KOPT-K1 (cell line): ENCODE measurements at regions not wholly inside any gene's neighbourhood (a gene's known extent, or its start where the extent isn't known, plus 50 kb on each side); places are given as distances from the start of the nearest gene placed in this dataset.

Source experiments
- H3K27ac ChIP-seq: fragments of 200-600 bp; sonication (generic); 2 replicates; pipeline ENCODE4 v1.5.1; 2016; ENCODE audit warnings: antibody characterized with exemption, mild to moderate bottlenecking, low read depth, low read length; ENCODE audit not compliant: poor library complexity, severe bottlenecking
- H3K36me3 ChIP-seq: fragments of 200-600 bp; sonication (generic); 2 replicates; pipeline ENCODE4 v1.5.1; 2017; ENCODE audit warnings: antibody characterized with exemption, mild to moderate bottlenecking, low read length, moderate library complexity; ENCODE audit not compliant: insufficient read depth
- H3K9me3 ChIP-seq: fragments of 200-600 bp; sonication (generic); 2 replicates; pipeline ENCODE4 v1.5.1; 2017; ENCODE audit warnings: antibody characterized with exemption, low read length, mild to moderate bottlenecking; ENCODE audit not compliant: insufficient read depth, poor library complexity, severe bottlenecking

- Histone ChIP-seq H3K9me3 (no peaks in the 10 kb centered on the region), H3K36me3 (no peaks in the 10 kb centered on the region), H3K27ac (no peak overlapping the region)
These were observed 2043.3 kb upstream of the PIK3C3 start for GRCh38 chr18:39911716-39912115.

GRCh38 chr18:39909706-39910105, 2045.3 kb upstream of the PIK3C3 start:
- H3K36me3 ChIP-seq: no peaks in the 10 kb centered on the region
- H3K27ac ChIP-seq: no peak overlapping the region
- no peaks in the 10 kb centered on the region for H3K9me3 ChIP-seq

DNA sequence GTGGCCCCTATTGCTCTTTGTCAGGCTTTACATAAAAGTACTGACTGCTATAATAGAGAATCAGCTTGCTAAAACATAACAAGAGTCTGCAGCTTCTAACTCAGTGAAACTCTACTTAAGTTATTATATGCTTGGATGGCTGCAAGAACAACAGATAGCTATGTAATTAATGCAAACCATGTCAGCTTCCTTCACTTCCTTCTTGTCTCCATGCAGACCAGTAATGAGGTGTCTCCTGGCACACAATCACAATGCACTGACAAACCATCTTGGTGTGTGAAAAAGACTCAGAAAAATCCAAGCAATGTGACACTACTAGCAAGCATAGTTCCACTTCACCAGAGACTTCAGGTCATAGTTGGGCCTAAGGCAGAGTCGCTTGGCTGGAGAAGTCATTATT, 2068.9 kb upstream of the PIK3C3 start:
- no peaks in the 10 kb centered on the region for H3K9me3 ChIP-seq
- H3K27ac ChIP-seq: no peak overlapping the region
- no peaks in the 10 kb centered on the region for H3K36me3 ChIP-seq

GRCh38 chr18:39872651-39873050, 2082.4 kb upstream of the PIK3C3 start:
- Histone ChIP-seq H3K9me3 (no peaks in the 10 kb centered on the region), H3K36me3 (no peaks in the 10 kb centered on the region), H3K27ac (no peak overlapping the region)

DNA sequence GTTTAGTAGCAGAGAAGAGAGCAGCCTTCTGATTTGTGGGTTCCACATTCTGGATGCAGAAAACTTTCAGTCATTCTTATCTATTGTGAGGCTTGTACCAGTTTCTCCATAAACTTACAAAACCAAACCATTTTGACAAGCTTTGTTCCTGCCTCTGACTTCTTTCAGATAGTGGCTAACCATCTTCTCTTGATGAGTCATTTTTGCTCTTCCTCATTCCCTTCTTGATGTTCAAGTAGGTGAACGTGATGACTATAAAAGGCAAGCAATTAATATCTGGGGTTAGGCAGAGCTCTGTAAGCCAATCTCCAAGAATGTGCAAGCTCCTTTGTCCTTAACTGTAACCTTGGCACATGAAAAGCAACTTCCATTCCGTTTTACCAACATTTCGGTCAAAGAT, 2083.1 kb upstream of the PIK3C3 start:
- no peak overlapping the region for H3K27ac ChIP-seq
- no peaks in the 10 kb centered on the region for H3K36me3 ChIP-seq
- H3K9me3 ChIP-seq: no peaks in the 10 kb centered on the region

DNA sequence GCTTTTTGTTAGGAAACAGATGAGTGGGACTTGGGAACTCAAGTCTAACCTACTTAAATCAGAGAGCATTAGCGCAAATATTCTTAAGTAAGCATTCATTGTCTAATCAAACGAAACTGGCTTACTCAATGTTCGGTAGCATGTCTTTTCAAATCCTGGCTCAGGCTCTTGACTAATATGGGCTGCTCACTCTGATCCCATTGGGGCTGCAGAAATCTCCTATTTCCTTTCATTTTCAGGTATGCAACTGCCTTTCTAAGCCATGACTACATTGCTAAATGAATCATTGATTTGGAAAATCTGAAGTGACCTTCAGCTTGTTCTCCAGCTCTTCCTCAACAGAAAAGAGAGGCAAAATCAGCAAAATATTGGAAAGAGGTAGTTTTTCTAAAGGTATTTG, 2084.4 kb upstream of the PIK3C3 start:
- H3K9me3 ChIP-seq: no peaks in the 10 kb centered on the region

GRCh38 chr18:39863916-39864315, 2091.1 kb upstream of the PIK3C3 start:
- H3K27ac ChIP-seq: no peak overlapping the region
- no peaks in the 10 kb centered on the region for H3K36me3 ChIP-seq
- no peaks in the 10 kb centered on the region for H3K9me3 ChIP-seq

More for the DNA sequence above, 2084.4 kb upstream of the PIK3C3 start:
- Histone ChIP-seq H3K36me3 (no peaks in the 10 kb centered on the region), H3K27ac (no peak overlapping the region)

GRCh38 chr18:39862341-39862740, 2092.7 kb upstream of the PIK3C3 start:
- H3K9me3 ChIP-seq: no peaks in the 10 kb centered on the region
- no peak overlapping the region for H3K27ac ChIP-seq
- H3K36me3 ChIP-seq: no peaks in the 10 kb centered on the region

DNA sequence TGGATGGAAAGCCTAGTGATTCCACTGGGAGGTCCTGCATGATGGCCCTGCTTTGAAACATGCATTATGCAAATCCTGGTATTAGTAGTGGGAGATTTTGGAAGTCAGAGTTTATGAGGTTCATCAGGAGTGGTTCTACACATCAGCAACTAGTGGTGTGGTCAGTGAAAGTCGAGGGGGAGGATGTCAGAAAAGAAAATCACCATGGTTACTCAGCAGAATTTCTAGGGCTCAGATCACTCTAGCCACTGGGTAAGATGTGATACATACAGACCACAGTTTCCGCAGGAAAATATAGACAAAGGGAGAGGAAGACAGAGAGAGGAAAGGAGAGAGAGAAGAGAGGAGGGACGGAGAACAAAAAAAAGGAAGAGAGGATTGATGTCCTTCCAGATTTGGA, 2100.7 kb upstream of the PIK3C3 start:
- no peak overlapping the region for H3K27ac ChIP-seq
- no peaks in the 10 kb centered on the region for H3K9me3 ChIP-seq
- H3K36me3 ChIP-seq: no peaks in the 10 kb centered on the region

DNA sequence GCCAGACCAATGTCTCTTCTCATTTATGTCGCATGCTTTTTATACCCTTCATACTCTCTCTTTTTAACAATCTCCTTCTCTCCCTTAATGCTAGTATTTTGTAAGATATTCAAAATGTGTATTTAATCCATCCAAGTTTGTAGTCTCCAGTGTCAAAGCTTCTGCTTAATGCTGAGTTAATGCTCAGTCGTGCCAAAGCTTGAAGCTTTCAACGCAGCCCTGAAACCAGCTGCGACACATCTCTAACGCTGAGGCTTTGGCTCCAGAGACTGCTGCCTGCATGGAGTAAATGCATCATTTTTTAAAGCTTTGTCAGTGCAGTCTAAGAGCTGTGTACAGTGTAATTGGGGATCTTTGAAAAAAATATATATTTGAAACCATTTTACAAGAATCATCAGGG, 2108.8 kb upstream of the PIK3C3 start:
- Histone ChIP-seq H3K27ac (no peak overlapping the region), H3K9me3 (no peaks in the 10 kb centered on the region), H3K36me3 (no peaks in the 10 kb centered on the region)

- no peak overlapping the region for H3K27ac ChIP-seq
- H3K9me3 ChIP-seq: no peaks in the 10 kb centered on the region
- H3K36me3 ChIP-seq: no peaks in the 10 kb centered on the region
These were observed 2109.4 kb upstream of the PIK3C3 start for GRCh38 chr18:39845631-39846030.

GRCh38 chr18:39845106-39845505, 2109.9 kb upstream of the PIK3C3 start:
- no peak overlapping the region for H3K27ac ChIP-seq
- H3K36me3 ChIP-seq: no peaks in the 10 kb centered on the region

DNA sequence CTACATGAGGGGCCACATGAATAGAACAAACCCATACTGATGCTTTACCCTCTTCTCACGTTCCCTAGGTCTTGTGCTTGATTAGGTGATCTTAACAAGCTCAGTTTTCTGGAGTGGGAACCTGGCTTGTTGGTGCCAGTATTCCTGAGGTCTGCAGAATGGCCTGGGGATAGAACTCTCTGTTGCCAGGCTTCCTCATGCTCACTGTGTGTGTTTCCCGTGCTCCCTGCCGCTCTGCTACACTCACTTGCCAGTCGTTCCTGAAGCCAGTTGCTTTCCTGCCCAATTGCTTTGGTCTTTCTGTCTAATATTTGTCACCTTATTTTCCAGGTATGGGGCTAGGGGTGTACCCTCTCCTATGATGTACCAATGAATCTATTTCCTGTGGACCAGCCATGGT, 2111.5 kb upstream of the PIK3C3 start:
- Histone ChIP-seq H3K36me3 (no peaks in the 10 kb centered on the region), H3K9me3 (no peaks in the 10 kb centered on the region), H3K27ac (no peak overlapping the region)

More at GRCh38 chr18:39845106-39845505, 2109.9 kb upstream of the PIK3C3 start:
- H3K9me3 ChIP-seq: no peaks in the 10 kb centered on the region

DNA sequence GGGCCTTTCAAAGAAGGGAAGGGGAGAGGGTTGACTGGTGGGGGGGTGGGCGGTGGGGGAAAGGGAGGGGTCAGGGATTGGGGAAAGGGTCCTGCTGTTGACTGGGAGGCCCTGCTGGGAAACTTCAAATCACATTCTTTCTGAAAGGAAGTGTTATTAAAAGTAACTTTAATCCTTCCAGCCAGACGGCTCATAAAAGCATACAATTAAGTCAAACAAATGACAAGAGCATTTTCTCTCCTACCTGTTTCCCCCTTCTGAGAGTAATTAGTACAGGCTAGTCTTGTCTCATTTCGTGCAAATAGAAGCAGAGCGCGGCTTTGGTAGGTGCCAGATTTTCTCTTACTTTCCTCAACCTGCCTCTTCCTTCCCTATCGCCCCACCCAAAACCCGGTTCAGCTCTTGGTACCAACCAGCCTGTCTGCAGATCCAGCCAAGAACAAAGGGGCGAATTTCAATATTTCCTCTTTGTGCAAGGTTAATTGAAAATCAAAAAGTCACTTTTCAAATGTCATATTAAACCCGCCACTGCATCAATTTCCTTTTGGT, 2112.6 kb upstream of the PIK3C3 start:
- Histone ChIP-seq H3K27ac (no peak overlapping the region), H3K36me3 (no peaks in the 10 kb centered on the region), H3K9me3 (no peaks in the 10 kb centered on the region)

DNA sequence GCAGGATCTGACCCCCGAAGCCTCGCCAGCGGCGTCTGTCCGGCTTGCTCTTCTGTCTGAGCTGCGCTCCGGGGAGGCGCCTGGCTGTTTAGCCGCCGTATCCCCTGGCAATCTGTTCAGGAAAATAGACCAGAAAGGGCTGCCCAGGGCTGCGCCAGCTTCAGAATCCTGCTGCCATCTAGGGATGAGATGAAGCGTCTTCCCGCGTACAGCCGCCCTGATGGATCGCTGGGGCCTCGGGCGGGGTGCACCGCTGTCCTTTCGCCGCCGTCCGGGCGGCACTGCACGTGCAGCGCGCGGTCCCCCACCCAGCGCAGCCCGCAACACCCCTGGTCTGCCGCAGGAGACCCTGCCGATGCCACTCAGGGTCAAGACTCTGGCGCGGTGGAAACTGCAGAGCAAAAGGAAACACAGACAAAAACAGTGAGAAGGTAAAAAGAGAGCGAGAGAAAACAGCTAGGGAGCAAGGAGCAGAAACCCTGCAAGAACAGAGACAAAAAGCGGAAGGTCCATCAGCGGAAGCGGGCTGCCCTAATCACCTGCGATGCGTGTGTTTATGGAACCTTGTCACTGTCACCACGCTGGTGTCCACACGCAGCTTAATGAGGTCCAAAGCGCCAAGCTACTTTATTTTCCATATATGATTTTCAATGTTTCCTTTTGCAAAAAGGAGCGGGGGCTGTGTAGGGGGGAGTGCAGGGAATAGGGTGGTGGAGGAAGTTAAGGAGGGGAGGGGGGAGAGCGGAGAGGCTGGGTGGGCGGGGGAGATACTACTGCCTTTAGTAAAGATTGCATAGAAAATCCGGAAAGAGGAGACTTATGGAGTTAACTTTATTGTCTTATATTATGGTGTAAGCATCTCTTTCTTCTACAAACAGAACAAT, 2113.3 kb upstream of the PIK3C3 start:
- no peaks in the 10 kb centered on the region for H3K36me3 ChIP-seq
- H3K9me3 ChIP-seq: no peaks in the 10 kb centered on the region
- H3K27ac ChIP-seq: no peak overlapping the region
